Activated CD4-positive, alpha-beta T cell treated with anti-CD3 and anti-CD28 coated beads for 24 hours (primary cell): ENCODE measurements at regions not wholly inside any gene's neighbourhood (a gene's known extent, or its start where the extent isn't known, plus 50 kb on each side); places are given as distances from the start of the nearest gene placed in this dataset.
"Not testable (repeated sequence)": the region's sequence is repeated elsewhere in the genome, so short reads cannot be mapped to it uniquely, and the experiment has no call there.

Experiments
- DNase-seq, 2 donors: peaks; one replicate each; pipeline ENCODE4 v3.0.0-alpha.2; 2020; ENCODE audit warnings: low read depth in 2 of 2

- DNase-seq, result not testable (repeated sequence)
These were observed 257.2 kb downstream of the CRLF2 start for GRCh38 chrX:955168-955781.

DNA sequence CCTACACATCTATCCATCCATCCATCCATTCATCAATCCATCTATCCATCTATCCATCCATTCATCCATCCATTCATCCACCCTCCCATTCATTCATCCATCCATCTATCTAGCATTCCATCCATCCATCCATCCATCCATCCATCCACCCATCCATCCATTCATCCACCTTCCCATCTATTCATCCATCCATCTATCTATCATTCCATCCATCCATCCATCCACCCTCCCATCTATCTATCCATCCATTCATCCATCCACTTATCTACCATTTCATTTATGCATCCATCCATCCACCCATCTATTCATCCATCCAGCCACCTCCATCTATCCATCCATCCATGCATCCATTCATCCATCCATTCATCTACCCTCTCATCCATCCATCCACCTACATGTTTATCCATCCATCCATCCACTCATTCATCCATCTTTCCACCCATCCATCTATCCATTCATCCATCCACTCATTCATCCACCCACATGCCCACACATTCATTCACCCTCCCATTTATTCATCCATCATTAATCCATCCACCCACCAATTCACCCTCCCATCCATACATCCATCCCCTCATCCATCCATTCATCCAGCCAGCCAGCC lies 258.5 kb downstream of the CRLF2 start:
- no peak for DNase-seq

DNA sequence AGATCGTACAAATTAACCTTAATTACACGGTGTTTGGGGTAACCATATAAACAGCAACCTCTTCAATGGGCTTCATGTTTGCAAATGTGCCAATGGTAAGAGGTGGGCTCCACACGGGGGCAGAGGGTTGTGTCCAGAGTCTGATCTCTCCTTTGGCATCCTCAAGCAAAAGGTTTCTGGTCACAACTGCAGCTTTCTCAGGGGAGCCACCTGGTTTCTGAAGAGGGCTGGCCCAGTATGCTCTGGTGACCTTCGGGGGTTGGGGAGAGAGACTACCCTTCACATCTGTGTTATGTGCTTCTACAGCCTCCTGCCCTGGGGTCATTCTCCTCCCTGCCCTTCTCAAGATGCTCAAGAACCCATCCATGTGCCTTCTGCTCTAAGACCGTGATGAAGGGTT lies 259.6 kb downstream of the CRLF2 start:
- DNase-seq, result no peak

- not testable (repeated sequence) for DNase-seq
These were observed 265.2 kb downstream of the CRLF2 start for GRCh38 chrX:947262-947661.

DNA sequence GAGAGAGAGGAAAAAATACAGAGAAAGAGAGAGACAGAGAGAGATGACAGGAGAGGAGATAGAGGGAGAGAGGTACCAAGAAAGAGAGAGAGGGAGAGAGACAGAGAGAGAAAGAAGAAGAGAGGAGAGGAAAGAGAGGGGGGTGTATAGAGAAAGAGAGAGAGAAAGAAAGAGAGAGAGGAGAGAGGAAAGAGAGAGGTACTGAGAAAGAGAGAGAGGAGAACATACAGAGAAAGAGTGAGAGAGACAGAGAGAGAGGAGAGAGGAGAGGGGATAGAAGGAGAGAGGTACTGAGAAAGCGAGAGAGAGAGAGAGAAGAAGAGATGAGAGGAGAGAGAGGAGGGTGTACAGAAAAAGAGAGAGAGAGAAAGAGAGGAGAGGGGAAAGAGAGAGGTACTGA lies 269.4 kb downstream of the CRLF2 start:
- DNase-seq, result no peak

GRCh38 chrX:940691-941090 lies 271.8 kb downstream of the CRLF2 start:
- no peak for DNase-seq

DNA sequence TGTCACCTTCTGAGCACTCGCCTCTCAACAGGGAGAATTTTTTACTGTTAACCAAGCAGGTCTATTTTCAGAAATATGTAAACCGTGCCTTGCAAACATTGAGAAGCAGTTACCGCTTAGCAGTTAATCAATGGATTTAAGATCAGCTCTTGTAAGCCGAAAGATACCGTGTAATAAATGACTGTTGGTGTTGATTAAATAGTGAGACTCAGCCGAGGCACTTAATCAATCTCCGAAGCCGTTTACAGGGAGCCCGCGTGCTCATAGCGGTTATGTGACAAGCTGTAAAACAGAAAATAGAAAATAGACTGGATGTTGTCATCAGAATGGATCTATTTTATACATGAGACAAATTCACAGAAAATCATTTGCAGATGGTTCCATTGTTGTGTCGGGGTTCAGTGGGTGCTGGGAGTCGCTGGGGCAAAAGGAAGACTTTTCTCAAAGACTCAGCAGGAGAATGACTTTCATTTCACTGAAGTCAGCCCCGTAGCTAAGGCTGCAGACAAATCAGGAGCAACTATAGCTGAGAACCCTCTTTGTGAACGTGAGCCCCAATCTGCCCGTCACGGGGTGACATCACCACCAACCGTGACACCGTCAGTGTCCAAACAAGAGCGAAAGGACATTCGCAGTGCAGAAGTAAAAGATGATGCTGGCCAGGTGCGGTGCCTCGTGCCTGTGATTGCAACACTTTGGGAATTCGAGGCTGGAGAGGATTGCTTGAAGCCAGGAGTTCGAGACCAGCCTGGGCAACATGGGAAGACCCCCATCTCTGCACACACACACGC lies 275.3 kb downstream of the CRLF2 start:
- no peak for DNase-seq

GRCh38 chrX:933611-934010 lies 278.8 kb downstream of the CRLF2 start:
- no peak for DNase-seq

- DNase-seq, result no peak
These were observed 283.8 kb downstream of the CRLF2 start for GRCh38 chrX:928606-929005.

DNA sequence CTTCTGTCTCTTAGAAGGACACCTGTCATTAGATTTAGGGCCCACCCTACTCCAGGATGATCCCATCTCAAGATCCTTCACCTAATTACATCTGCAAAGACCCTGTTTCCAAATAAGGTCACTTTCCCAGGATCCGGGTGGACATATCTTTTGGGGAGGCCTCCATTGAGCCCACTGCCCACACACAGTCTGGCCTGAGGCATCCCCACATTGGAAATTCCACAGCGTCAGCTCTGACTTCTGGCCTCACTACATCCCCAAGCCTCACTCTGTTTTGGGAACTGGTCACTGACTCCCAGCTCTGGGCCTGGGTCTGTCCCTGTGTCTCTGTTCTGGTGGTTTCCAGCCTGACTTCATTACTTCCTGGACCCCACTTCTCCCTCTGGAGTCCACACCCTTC lies 285.5 kb downstream of the CRLF2 start:
- DNase-seq, result no peak

GRCh38 chrX:926070-926469 lies 286.4 kb downstream of the CRLF2 start:
- DNase-seq, result no peak

DNA sequence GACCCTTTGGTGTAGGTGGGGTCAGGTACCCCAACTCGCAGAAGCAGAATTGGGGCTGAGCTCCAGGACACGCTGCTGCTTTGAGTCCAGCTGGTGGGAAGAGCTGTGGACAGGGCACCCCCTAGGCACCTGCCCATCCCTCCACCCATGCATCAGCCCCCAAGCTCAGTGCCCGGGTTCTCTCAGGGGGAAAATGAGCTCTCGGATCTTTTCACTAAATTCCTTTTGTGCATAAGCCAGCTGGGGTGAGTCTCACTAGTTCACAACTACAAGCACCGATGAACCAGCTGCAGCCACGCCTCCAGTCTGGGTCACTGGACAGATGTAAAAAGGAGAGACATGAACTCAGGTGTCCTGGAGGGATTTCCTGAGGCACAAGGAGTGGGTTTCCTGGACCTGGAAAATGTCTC lies 286.8 kb downstream of the CRLF2 start:
- DNase-seq, result no peak

DNA sequence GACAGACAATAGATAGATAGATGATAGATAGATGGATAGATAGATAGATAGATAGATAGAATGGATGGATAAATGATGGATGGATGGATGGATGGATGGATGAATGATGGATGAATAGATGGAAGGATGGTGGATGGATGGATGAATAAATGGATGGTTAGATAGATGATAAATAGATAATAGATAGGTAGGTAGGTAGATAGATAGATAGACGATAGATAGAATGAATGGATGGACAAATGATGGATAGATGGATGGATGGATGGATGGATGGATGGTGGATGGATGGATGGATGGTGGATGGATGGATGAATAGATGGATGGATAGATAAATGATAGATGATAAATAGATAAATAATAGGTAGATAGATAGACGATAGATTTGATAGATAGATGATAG lies 287.4 kb downstream of the CRLF2 start:
- DNase-seq, result no peak

DNA sequence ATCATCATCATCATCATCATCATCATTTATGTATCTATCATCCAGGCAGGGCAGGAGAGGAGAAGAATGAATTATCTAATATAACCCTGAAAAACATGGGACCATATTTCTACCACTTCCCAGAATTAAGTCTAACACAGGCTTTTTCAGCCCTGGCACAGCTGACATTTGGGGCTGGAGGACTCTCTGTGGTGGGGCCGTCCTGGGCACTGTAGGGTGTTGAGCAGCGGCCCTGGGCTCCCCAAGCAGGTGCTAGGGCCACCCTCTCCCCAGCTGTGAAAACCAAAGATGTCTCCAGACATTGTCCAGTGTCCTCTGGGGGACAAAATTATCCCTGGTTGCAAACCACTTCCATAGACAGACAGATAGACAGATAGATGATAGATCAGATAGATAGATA lies 288.4 kb downstream of the CRLF2 start:
- DNase-seq, result no peak

- DNase-seq, result no peak
These were observed 289.7 kb downstream of the SHOX start for GRCh38 chrX:920234-920799.

DNA sequence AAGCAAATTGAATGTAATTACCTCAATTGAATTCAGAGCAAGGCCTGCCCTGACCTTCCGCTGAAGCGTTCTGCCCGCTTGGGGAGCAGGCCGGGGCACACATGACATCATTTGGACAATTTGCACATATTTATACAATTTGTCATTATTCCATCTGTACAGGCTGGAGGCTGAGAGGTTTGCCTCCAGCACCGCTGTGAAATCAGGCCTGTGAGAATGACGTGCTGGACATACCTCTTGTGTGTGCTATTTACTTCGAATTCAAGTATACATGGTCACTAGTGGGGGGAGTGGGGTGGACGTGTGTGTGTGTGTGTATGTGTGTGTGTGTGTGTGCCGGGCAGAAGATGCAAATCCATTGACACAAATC lies 285.6 kb downstream of the SHOX start:
- no peak for DNase-seq

DNA sequence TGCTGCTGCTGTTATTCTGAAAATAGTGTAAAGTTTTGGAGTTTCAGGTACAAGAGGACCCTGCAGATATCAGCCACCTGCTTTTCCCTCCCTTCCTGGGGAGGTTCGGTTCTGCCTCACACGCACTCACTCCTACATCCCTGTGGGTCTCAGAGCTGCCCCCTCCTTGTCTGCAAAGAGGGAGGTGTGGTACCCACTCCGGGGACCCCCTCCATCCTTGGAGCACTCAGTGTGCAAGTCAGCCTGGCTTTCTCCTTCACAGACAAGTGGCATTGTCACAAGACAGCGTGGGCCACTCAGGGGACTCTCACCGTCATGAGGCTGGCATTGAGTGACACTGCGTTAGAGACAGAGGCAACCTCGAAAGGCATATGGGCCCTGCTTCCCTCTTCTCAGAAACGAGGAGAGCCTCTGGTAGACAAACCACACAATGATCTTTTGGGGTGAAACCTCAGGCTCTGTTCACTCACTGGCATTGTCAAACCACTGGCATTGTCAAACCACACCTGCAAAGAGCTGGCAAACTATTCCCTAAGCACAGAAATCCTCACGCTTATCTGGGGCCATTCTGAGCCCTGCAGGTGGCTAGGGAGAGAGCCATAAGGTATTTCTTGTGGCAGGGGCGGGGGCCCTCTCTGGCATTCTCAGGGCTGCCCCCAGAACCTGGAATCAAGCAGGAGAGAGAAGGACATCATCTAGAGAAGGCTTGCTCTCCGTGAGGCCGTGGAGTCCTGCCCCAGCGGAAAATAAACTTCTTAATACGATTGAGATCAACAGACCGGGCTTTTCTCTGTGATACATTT lies 285.0 kb downstream of the SHOX start:
- no peak for DNase-seq

DNA sequence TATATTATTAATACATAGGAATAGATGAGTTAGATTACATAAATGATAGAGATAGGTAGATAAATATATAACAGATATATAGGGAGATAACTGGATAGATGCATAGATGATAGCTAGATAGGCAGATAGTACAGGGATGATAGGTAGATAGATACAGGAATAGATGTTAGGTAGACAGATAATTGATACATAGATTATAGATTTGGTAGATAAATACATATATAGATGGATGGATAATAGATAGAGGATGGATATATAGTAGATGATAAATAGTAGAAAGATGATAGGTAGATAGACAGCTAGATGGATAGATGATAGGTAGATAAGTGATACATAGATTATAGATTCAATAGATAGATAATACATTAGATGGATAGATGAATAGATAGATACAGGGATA lies 283.6 kb downstream of the SHOX start:
- no peak for DNase-seq

DNA sequence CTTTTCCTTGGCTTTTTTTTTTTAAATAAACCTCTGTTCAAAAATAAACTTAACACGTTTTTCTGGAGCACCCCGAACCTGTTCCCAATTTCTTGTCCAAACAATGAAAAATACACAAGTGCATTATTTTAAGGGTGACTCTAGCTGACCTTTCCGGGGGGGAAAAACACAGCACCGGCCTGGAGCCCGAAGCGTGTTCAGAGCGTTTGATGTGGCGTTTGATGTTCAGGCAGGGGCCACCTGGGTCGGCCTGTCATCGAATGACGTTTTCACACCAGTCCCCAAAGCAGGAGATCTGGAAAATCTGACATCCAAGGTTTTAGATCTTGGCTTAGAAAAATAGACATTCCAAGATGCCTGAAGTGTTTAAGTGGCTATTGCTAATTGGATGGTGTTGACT lies 282.1 kb downstream of the SHOX start:
- DNase-seq, result no peak

GRCh38 chrX:909068-909467 lies 278.5 kb downstream of the SHOX start:
- not testable (repeated sequence) for DNase-seq

- DNase-seq, result no peak
These were observed 276.0 kb downstream of the SHOX start for GRCh38 chrX:906586-906985.
